HEK293T (cell line): ENCODE measurements at regions not wholly inside any gene's neighbourhood (a gene's known extent, or its start where the extent isn't known, plus 50 kb on each side); places are given as distances from the start of the nearest gene placed in this dataset.

Source experiments
- BHLHE40 ChIP-seq: fragments of 450-650 bp; IDR thresholded peaks from 2 replicates; pipeline ENCODE4 v1.6.1; 2016; ENCODE audit warnings: mild to moderate bottlenecking, moderate library complexity, borderline replicate concordance
- ELF4 ChIP-seq: fragments of 450-650 bp; IDR thresholded peaks from 2 replicates; pipeline ENCODE4 v1.6.1; 2017; ENCODE audit warnings: antibody characterized with exemption
- FOXA1 ChIP-seq: fragments of 450-650 bp; IDR thresholded peaks from 2 replicates; pipeline ENCODE4 v1.6.1; 2016; ENCODE audit warnings: mild to moderate bottlenecking
- FOXK2 ChIP-seq: fragments of 450-650 bp; IDR thresholded peaks from 2 replicates; pipeline ENCODE4 v1.6.1; 2016; ENCODE audit warnings: mild to moderate bottlenecking
- HDGF ChIP-seq: fragments of 450-650 bp; IDR thresholded peaks from 2 replicates; pipeline ENCODE4 v1.6.1; 2017; ENCODE audit warnings: antibody characterized with exemption, borderline replicate concordance
- L3MBTL2 ChIP-seq: fragments of 450-650 bp; conservative IDR thresholded peaks from 2 replicates; pipeline ENCODE4 v1.6.1; 2016; ENCODE audit warnings: mild to moderate bottlenecking
- PKNOX1 ChIP-seq: fragments of 450-650 bp; IDR thresholded peaks from 2 replicates; pipeline ENCODE4 v1.6.1; 2016
- SP1 ChIP-seq: fragments of 450-650 bp; IDR thresholded peaks from 2 replicates; pipeline ENCODE4 v1.6.1; 2017
- SUZ12 ChIP-seq: fragments of 450-650 bp; IDR thresholded peaks from 2 replicates; pipeline ENCODE4 v1.6.1; 2016; ENCODE audit warnings: mild to moderate bottlenecking
- TARDBP ChIP-seq: fragments of 450-650 bp; IDR thresholded peaks from 2 replicates; pipeline ENCODE4 v1.6.1; 2016

GRCh38 chr4:32318926-32319325 lies 1598.8 kb downstream of the PCDH7 start:
- TF ChIP-seq SUZ12 (no peak), L3MBTL2 (no peak), SP1 (no peak), BHLHE40 (no peak), PKNOX1 (no peak), HDGF (no peak), TARDBP (no peak), FOXK2 (no peak), FOXA1 (no peak), ELF4 (no peak)
